HG02623 (cell line): ENCODE measurements at regions not wholly inside any gene's neighbourhood (a gene's known extent, or its start where the extent isn't known, plus 50 kb on each side); places are given as distances from the start of the nearest gene placed in this dataset.
A peak's percentile ranks its signal among the peaks of the same experiment; 100 is the strongest.
"Not testable (repeated sequence)": the region's sequence is repeated elsewhere in the genome, so short reads cannot be mapped to it uniquely, and the experiment has no call there.

ENCODE experiments used
- ATAC-seq: cut with Tn5 transposase; IDR thresholded peaks from one replicate; pipeline ENCODE4 v1.9.1; 2021; ENCODE audit warnings: moderate library complexity; ENCODE audit not compliant: unreplicated experiment

GRCh38 chr3:18562364-18563154 is 137.4 kb upstream of the SATB1 start:
- ATAC-seq = no peak

GRCh38 chr3:18559331-18559842 is 134.2 kb upstream of the SATB1 start:
- peak; percentile 58 for ATAC-seq

- no peak for ATAC-seq
These were observed 133.4 kb upstream of the SATB1 start for GRCh38 chr3:18558507-18558906.

- ATAC-seq = no peak
These were observed 132.1 kb upstream of the SATB1 start for GRCh38 chr3:18557216-18557615.

GRCh38 chr3:18556503-18557135 is 131.5 kb upstream of the SATB1 start:
- peak; percentile 82 for ATAC-seq

GRCh38 chr3:18556001-18556408 is 130.9 kb upstream of the SATB1 start:
- ATAC-seq = peak; percentile 20

GRCh38 chr3:18552579-18553105 is 127.5 kb upstream of the SATB1 start:
- not testable (repeated sequence) for ATAC-seq

- ATAC-seq = no peak
These were observed 121.5 kb upstream of the SATB1 start for GRCh38 chr3:18546632-18547031.

- no peak for ATAC-seq
These were observed 119.0 kb upstream of the SATB1 start for GRCh38 chr3:18544146-18544545.

- ATAC-seq = no peak
These were observed 113.5 kb upstream of the SATB1 start for GRCh38 chr3:18538463-18539230.

GRCh38 chr3:18533039-18533438 is 107.9 kb upstream of the SATB1 start:
- no peak for ATAC-seq

- peak; percentile 84 for ATAC-seq
These were observed 106.5 kb upstream of the SATB1 start for GRCh38 chr3:18531662-18532061.

GRCh38 chr3:18529631-18530030 is 104.5 kb upstream of the SATB1 start:
- ATAC-seq = no peak

GRCh38 chr3:18527691-18528090 is 102.6 kb upstream of the SATB1 start:
- no peak for ATAC-seq

GRCh38 chr3:18526667-18527066 is 101.5 kb upstream of the SATB1 start:
- ATAC-seq = no peak

GRCh38 chr3:18516170-18516569 is 91.0 kb upstream of the SATB1 start:
- not testable (repeated sequence) for ATAC-seq

- no peak for ATAC-seq
These were observed 88.0 kb upstream of the SATB1 start for GRCh38 chr3:18513091-18513490.

- ATAC-seq = no peak
These were observed 86.9 kb upstream of the SATB1 start for GRCh38 chr3:18512007-18512406.

- ATAC-seq = no peak
These were observed 85.8 kb upstream of the SATB1 start for GRCh38 chr3:18510947-18511346.

GRCh38 chr3:18507333-18507732 is 82.2 kb upstream of the SATB1 start:
- ATAC-seq = no peak

- no peak for ATAC-seq
These were observed 79.9 kb upstream of the SATB1 start for GRCh38 chr3:18505056-18505455.
